ENCODE measurements at regions not wholly inside any gene's neighbourhood (a gene's known extent, or its start where the extent isn't known, plus 50 kb on each side); places are given as distances from the start of the nearest gene placed in this dataset.

- TF ChIP-seq JUND (IDR thresholded peaks at IDR 0.05; ENCODE audit: low read length) (no peak), CREB1 (IDR thresholded peaks at IDR 0.05) (no peak), SIN3A (conservative IDR thresholded peaks at IDR 0.05 in 1 of 2, IDR thresholded peaks at IDR 0.05 in 1 of 2; ENCODE audit: low read depth in 1 of 2, low read length in 2 of 2) (no peak), EZH2 (IDR thresholded peaks at IDR 0.05; ENCODE audit: low read depth, low read length, severe bottlenecking) (no peak), CTCF (IDR thresholded peaks at IDR 0.05; ENCODE audit: control extremely low read depth in 1 of 3, insufficient read depth in 1 of 3, low read depth in 1 of 3, low read length in 3 of 3) (no peak), ZNF274 (IDR thresholded peaks at IDR 0.05; ENCODE audit: borderline replicate concordance, extremely low read depth, low read length) (no peak), POLR2A (IDR thresholded peaks at IDR 0.05; ENCODE audit: control extremely low read depth in 1 of 2, low read depth in 2 of 2, low read length in 2 of 2) (no peak), CBX5 (IDR thresholded peaks at IDR 0.05; ENCODE audit: low read depth, low read length) (no peak)
- TF ChIP-seq, protein P1, sequence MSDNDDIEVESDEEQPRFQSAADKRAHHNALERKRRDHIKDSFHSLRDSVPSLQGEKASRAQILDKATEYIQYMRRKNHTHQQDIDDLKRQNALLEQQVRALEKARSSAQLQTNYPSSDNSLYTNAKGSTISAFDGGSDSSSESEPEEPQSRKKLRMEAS (IDR thresholded peaks at IDR 0.05), result no peak
- TF ChIP-seq, protein P2, sequence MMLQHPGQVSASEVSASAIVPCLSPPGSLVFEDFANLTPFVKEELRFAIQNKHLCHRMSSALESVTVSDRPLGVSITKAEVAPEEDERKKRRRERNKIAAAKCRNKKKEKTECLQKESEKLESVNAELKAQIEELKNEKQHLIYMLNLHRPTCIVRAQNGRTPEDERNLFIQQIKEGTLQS (IDR thresholded peaks at IDR 0.05; ENCODE audit: insufficient read depth, low read depth, low read length), result no peak
These were observed 139.9 kb upstream of the TSHZ2 start for GRCh38 chr20:52832151-52832774.

All from H1 (cell line).